AG04449 (cell line): ENCODE measurements at regions not wholly inside any gene's neighbourhood (a gene's known extent, or its start where the extent isn't known, plus 50 kb on each side); places are given as distances from the start of the nearest gene placed in this dataset.
"Not testable (repeated sequence)": the region's sequence is repeated elsewhere in the genome, so short reads cannot be mapped to it uniquely, and the experiment has no call there.

Source experiments
- CTCF ChIA-PET: fragments of 350-600 bp; formaldehyde crosslinking; extraction: SDS; loops from one replicate; lab custom pipeline; 2021; ENCODE audit warnings: antibody characterized with exemption; lab: Yijun Ruan, JAX
- POLR2A ChIA-PET: fragments of 400-600, 350-600 bp; formaldehyde crosslinking; extraction: SDS; loops from one replicate; lab custom pipeline; 2020; ENCODE audit warnings: antibody characterized with exemption, inconsistent platforms; lab: Yijun Ruan, JAX
- DNase-seq: peaks from one replicate; pipeline ENCODE4 v3.0.0-alpha.2; 2010; ENCODE audit warnings: low read depth, low spot score
- H3K4me3 ChIP-seq: 2 replicates; pipeline ENCODE4 v1.5.1; 2011; ENCODE audit warnings: low read depth, mild to moderate bottlenecking, control low read depth, low read length
- TF ChIP-seq, protein P1 (sequence below): IDR thresholded peaks from one replicate; pipeline ENCODE4 v1.5.1; 2011; ENCODE audit warnings: mild to moderate bottlenecking, moderate library complexity, low read length, control low read depth, inconsistent platforms; ENCODE audit not compliant: insufficient read depth; ENCODE audit errors: missing control alignments

DNA sequence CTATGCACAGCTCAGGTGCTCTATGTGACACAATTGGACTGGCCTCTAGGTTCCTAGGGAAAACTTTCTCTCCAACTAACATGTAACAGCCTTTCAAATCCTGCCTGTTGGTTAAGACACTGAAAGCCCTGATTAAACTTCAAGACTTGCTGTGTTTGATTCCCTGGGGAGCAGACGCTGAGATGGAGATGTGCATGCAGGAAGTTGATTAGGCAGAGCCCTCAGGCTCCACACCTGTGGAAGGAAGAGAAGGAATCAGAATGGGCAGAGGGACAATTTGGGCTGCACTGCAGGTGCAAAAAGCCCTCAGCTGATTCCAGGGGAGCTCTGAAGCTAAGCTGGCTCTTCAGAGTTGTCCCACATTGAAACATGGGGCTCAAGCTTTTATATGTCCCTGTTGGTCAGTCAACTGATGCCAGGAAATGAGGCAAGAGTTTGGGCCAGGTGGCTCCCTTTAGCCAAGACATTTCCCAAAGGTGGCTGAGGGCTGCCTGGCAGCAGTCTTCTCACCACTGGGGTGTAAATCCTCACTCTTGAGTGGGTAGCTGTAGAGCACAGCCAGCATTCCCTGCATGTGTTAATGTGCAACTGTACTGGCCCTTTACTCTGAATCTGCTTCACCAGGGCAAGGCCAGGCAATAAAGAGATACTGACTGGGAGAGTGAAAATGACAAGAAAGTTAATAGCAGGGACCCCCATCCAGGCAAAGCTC lies 199.5 kb upstream of the DDX18 start:
- POLR2A ChIA-PET: no interaction called here
- CTCF ChIA-PET: no interaction called here
- TF ChIP-seq, protein P1, sequence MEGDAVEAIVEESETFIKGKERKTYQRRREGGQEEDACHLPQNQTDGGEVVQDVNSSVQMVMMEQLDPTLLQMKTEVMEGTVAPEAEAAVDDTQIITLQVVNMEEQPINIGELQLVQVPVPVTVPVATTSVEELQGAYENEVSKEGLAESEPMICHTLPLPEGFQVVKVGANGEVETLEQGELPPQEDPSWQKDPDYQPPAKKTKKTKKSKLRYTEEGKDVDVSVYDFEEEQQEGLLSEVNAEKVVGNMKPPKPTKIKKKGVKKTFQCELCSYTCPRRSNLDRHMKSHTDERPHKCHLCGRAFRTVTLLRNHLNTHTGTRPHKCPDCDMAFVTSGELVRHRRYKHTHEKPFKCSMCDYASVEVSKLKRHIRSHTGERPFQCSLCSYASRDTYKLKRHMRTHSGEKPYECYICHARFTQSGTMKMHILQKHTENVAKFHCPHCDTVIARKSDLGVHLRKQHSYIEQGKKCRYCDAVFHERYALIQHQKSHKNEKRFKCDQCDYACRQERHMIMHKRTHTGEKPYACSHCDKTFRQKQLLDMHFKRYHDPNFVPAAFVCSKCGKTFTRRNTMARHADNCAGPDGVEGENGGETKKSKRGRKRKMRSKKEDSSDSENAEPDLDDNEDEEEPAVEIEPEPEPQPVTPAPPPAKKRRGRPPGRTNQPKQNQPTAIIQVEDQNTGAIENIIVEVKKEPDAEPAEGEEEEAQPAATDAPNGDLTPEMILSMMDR: no peak
- no peak for DNase-seq
- H3K4me3 ChIP-seq: no peak overlapping the region

DNA sequence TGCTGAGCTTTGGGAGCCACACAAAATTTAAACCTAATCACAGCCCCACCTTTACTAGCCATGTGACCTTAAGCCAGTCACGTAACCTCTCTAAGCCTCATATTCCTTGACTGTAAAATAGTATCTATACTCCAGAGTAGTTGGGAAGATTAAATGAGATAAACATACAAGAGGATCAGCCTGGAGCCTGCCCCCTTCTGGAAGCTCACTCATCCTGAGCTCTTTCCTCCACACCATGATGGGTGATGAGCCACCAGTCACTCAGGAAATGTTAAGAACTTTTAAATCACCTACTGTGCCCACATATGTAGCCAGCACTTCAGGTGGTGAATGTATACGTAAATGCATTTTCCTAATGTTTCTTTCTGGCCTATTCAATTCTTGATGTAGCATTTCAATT lies 195.9 kb upstream of the DDX18 start:
- ChIA-PET POLR2A (no interaction called here), CTCF (no interaction called here)
- no peak overlapping the region for H3K4me3 ChIP-seq
- DNase-seq: no peak
- TF ChIP-seq, protein P1: no peak

DNA sequence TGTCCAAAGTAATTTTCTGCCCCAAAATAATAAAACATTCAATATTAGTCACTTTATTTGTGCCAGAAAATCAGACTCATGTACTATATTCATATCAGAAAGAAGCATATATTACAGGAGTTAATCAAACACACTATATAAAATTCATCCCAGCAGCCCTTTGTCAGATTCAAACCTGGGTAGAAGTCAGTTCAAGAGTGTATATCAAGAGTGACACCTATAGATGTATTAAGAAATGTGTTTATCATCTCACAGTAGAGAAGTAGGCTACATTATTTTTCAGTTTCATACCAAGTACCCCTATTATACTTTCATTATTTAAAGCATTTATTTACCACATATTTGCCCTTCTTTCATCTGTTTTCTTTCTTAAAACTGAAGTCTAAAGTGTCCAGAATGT lies 193.2 kb upstream of the DDX18 start:
- H3K4me3 ChIP-seq: no peak overlapping the region
- ChIA-PET POLR2A (no interaction called here), CTCF (no interaction called here)
- TF ChIP-seq, protein P1: no peak
- DNase-seq: no peak

DNA sequence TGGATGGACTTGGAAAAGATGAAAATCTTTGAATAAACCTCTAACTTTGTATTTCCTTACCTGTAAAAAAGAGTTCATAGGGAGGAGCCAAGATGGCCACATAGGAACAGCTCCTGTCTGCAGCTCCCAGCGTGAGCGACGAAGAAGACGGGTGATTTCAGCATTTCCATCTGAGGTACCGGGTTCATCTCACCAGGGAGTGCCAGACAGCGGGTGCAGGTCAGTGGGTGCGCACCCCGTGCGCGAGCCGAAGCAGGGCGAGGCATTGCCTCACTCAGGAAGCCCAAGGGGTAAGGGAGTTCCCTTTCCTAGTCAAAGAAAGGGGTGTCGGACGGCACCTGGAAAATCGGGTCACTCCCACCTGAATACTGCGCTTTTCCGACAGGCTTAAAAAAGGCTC lies 191.3 kb upstream of the DDX18 start:
- CTCF ChIA-PET, H3K4me3 ChIP-seq: not testable (repeated sequence)

DNA sequence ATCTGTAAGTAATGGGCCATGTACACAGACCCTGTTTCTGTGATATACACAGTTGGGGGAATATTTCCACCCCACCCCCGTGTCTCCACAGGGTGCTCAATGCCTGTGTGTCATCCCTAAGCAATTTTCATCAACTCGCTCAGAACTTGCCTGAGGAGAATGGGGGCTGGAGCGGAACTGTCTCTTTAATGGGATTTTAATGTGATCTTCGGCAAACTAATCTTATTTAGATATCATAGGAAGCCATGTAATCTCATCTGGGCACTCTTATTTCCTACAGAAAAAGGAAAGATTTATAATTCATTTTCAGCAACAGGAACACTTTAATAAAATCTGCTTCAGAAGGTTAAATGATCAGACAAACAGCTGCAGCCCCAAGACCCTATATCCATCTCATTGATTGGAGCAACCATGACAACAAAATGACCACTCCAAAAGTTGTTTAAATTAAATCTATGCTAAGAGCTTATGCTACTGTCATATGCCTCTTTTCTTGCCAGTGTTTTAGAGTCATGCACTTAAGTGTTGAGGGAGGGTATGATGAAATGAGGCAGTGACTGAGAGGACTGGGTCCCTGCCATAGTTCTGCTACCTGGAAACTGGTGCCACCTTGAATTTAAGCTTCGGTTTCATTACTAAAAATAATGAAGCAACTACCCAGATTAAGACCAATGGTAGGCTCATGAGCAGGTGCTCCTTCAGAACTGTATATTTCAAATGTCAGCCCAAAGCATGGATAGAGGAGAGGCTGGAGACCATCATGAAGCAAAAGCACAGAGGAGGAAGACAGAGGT lies 183.1 kb upstream of the DDX18 start:
- ChIA-PET CTCF (no interaction called here), POLR2A (no interaction called here)
- TF ChIP-seq, protein P1: no peak
- no peak overlapping the region for H3K4me3 ChIP-seq
- no peak for DNase-seq

More for the DNA sequence above, 191.3 kb upstream of the DDX18 start:
- DNase-seq, POLR2A ChIA-PET: not testable (repeated sequence)

DNA sequence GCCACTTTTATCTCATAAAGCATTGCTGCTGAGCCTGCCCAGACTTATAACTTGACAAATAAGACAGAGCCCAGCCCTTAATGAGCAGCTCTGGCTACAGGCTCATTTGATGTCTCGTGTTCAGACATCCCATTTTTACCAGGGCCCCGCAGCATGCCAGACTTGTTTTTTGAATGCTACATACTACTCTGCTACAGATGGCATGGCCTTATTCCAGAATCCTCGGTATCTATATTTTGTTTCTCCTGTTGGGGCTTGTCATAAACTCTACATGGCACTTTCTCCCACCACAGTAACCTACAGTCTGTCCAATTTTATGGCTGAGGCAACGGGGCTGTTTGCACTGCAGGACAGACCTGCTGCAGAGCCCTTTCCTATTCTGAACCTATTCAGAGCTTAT lies 179.0 kb upstream of the DDX18 start:
- ChIA-PET POLR2A (no interaction called here), CTCF (no interaction called here)
- H3K4me3 ChIP-seq: no peak overlapping the region
- no peak for DNase-seq
- TF ChIP-seq, protein P1: no peak

DNA sequence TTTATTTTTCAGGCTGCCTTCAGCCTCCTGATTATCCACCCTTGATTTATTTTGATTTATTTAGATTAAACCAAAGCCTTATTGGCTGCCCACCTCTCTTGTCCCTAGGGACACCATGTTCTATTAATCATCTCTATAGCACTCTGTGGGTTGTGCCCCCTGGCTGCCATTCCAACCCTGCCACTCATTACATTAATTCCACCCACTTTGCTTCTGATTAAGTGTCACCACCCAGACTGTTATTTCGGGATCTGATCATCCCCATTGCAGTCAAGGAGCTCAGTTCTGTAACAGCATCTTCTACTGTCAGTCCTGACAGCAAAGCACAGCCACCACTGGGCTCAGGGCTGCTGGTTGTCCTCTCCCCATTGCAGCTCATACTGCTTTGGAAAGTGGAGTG lies 175.1 kb upstream of the DDX18 start:
- TF ChIP-seq, protein P1: no peak
- no peak overlapping the region for H3K4me3 ChIP-seq
- DNase-seq: no peak
- CTCF ChIA-PET: no interaction called here
- POLR2A ChIA-PET: no interaction called here
